ENCODE measurements at regions not wholly inside any gene's neighbourhood (a gene's known extent, or its start where the extent isn't known, plus 50 kb on each side); places are given as distances from the start of the nearest gene placed in this dataset.

DNA sequence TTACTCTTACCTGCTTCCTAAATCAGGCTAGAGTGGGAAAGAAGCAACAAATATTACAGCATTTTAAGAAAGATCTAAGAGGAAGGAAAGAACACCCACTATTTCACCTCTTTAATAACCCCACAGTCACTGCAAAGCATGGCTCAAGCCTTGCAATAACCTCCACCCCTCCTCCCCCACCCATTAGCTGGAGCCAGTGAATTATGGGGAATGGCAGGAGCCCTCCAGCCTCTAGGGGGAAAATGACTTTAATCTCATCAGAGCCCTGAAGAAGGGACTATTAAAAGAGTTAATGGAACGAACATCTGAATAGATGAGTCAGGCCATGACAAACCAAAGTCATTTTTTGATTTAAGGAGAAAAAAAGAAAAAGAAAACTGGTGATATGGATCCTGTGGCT lies 630.7 kb upstream of the PLXNA2 start:
- TF ChIP-seq POLR2A (IDR thresholded peaks at IDR 0.05; ENCODE audit: low read depth, low read length): no peak
- FAIRE-seq: no peak
- DNase-seq (ENCODE audit: insufficient read length, low spot score): no peak

DNA sequence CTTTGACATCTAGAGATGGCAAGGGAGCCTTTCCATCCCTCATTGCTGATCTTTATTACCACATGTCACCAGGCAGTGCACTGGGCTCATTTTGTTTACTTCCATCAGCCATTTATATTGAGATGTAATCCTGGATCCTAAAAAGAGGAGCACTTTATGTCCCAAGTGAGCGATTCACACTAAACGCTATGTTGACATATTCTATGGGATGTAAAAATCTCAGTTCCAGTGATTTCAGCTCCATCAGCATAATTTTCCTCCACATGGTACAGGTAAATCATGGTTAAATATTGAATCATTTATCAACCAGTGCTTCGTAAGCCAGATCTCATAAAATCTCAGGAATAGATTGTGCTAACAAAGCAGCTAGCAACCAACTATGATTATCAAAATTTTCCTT lies 634.8 kb upstream of the PLXNA2 start:
- FAIRE-seq (no peak), DNase-seq (ENCODE audit: insufficient read length, low spot score) (no peak)
- TF ChIP-seq POLR2A (IDR thresholded peaks at IDR 0.05; ENCODE audit: low read depth, low read length): no peak

DNA sequence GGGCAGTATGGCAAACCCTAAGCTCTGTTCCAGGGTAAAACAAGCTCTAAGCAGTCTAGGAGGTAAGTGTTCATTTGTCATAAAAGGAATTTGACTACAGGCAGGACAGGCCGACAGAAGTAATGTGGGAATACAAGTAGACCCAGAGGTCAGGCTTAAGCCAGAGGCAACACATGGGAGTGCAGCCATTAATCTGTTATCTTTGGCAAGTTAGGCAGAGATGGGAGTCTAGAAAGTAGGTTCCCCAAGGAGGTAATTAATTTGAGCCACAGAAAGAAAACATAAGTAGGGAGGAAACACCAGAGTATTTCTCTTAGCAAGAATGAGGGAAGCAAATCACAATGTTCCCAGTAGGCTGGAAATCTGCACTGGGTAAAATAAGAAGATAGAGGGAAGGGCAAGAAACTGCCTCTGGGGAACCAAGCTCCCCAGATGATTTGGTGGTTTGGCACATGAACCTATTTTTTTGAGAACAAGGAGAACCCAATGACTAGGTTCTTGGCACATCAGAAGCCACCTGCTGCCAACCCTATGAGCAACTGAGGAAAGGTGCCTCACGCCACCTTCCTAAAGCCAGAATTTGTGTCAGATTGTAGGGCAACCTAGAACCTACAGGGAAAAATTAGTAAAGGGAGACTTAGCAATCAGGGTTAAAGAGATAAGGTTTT lies 636.4 kb upstream of the PLXNA2 start:
- TF ChIP-seq POLR2A (IDR thresholded peaks at IDR 0.05; ENCODE audit: low read depth, low read length): no peak
- DNase-seq (ENCODE audit: insufficient read length, low spot score) (no peak), FAIRE-seq (no peak)

DNA sequence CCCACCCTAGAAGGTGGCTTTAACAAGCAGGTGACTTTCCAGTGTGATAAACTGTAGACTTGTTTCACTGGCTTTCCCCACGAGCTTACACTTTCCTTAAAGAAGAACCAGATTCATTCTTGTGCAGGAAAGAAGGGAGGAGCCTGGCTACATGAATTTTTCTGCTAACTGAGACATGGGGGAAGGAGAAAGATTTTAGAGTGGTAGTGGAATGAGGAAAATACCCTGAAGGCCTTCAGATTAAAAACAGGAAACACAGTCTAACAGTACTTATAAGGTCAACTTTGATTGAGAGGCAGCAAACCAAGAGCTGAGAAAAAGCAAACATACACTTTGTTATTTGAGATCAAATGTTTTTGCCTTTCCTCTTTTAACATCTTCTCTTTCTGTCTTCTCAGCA lies 640.9 kb upstream of the PLXNA2 start:
- DNase-seq (ENCODE audit: insufficient read length, low spot score) (no peak), FAIRE-seq (no peak)
- TF ChIP-seq POLR2A (IDR thresholded peaks at IDR 0.05; ENCODE audit: low read depth, low read length): no peak

DNA sequence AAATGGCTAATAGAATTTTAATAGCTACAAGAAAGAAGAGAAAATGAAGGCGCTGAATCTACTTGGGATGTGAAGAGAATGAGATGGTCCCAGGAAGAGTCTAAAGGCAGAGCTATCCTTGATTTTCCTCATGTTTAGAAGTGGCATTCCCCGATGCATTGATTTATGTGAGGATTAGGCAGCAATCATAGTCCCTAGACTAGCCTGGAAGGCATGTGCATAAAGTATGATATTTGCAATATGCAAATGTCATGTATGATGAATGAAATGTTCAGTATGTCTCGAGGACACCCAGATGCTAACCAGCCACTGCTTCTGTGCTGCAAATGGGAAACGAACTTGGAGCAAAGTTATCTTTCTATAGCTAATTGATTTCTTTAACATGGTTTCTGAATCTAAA lies 641.5 kb upstream of the PLXNA2 start:
- DNase-seq (ENCODE audit: insufficient read length, low spot score): no peak
- no peak for TF ChIP-seq POLR2A (IDR thresholded peaks at IDR 0.05; ENCODE audit: low read depth, low read length)
- no peak for FAIRE-seq

DNA sequence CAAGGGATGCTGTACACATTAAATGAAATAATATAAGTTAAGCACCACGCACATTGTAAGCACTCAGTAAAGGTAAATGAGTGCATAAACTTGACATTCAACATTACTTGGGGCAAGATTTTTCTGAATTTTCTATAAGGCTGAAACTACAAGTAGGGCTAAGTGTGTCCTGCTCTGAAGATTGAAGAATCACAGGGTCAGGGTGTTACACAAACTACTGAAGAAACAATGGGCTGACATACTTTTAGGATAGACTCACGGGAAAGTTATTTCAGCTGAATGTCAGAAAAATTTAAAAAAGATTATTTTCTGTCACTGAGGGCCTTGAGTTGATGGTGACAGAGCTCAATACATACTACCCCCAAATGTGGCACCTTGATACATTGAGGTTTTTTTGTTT lies 644.2 kb upstream of the PLXNA2 start:
- DNase-seq (ENCODE audit: insufficient read length, low spot score) (no peak), FAIRE-seq (no peak)
- TF ChIP-seq POLR2A (IDR thresholded peaks at IDR 0.05; ENCODE audit: low read depth, low read length): no peak

DNA sequence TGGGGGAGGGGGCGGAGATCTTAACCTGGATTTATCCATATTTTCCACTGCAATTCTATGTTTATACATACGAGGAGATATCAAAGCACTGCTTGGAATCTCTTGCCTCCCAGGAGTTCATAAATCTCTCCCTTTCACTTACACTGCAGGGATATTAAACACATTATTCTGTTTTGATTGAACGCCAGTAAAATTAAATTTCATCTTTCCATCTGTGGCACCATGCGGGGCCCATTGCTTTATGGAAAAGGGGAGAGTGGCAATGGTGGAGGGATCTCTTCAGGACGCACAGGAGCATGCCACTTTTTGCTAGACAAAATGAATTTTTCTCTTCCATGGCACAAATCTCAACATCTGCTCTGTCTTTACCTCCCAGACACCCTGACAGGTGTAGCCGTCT lies 648.0 kb upstream of the PLXNA2 start:
- no peak for TF ChIP-seq POLR2A (IDR thresholded peaks at IDR 0.05; ENCODE audit: low read depth, low read length)
- no peak for FAIRE-seq
- DNase-seq (ENCODE audit: insufficient read length, low spot score): no peak

DNA sequence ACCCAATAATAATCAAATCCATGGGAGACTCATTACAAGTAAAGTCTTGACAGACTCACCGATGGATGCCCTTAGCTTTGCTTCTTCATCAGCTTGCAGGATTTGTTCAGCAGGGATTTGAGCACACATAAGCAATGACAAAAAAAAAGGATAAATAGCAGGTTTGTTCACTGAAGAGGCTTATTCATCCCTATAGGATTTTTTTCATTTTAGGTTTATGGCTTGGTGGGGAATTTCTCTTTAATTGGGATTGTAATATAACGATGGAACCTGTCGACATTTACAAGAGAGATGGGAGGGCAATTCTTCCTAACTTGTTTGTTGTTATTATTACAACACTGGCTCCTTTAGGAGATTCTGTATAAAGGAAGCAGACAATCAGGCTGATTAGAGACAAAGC lies 649.1 kb upstream of the PLXNA2 start:
- TF ChIP-seq POLR2A (IDR thresholded peaks at IDR 0.05; ENCODE audit: low read depth, low read length): no peak
- FAIRE-seq (no peak), DNase-seq (ENCODE audit: insufficient read length, low spot score) (no peak)

DNA sequence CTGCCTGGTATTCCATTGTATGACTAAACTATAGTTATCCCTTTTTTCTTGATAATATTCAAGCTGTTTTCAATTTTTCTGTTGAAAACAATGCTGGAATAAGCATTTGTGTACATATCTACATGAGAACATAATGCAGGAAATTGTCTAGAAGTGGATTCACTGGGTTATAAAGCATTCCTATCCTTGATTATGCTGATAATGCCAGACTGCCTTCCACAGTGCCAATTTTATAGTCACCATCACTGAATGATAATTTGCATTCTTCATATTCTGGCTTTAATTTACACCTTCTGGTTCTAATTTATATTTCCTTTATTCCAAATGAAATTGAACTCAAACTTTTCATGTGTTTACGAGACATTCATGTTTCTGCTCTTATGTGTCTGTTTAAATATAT lies 651.0 kb upstream of the PLXNA2 start:
- no peak for TF ChIP-seq POLR2A (IDR thresholded peaks at IDR 0.05; ENCODE audit: low read depth, low read length)
- DNase-seq (ENCODE audit: insufficient read length, low spot score) (no peak), FAIRE-seq (no peak)

DNA sequence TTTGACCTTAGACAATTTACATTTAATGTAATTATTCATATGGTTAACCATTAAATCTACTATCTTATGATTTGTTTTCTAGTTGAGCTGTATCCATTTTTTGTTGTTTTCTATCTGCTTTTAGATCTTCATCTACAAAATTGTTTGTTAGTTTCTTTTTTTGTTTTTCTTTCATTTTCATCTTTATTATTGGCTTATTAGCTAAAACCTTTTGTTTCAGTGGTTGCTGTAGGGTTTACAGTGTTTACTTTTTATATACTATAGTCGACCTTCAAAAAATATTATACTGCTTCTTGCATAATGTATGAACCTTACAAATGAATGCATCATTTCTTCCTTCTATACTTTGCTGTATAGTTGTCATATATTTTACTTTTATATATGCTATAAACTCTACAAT lies 651.6 kb upstream of the PLXNA2 start:
- DNase-seq (ENCODE audit: insufficient read length, low spot score) (no peak), FAIRE-seq (no peak)
- TF ChIP-seq POLR2A (IDR thresholded peaks at IDR 0.05; ENCODE audit: low read depth, low read length): no peak

DNA sequence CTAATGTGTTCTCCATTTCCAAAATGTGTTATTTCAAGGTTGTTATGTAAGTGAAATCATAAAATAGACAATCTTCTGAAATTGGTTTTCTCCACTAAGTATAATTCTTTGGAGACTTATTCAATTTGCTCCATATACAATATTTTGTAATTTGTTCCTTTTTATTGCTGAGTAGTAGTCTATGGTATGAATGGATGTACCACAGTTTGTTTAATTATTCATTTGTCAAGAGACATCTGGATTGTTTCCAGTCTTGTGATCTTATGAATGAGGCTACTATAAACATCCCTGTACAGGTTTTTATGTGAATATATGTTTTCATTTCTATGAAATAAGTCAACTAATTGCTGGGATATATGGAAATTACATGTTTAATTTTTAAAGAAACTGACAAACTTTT lies 652.6 kb upstream of the PLXNA2 start:
- FAIRE-seq (no peak), DNase-seq (ENCODE audit: insufficient read length, low spot score) (no peak)
- no peak for TF ChIP-seq POLR2A (IDR thresholded peaks at IDR 0.05; ENCODE audit: low read depth, low read length)

DNA sequence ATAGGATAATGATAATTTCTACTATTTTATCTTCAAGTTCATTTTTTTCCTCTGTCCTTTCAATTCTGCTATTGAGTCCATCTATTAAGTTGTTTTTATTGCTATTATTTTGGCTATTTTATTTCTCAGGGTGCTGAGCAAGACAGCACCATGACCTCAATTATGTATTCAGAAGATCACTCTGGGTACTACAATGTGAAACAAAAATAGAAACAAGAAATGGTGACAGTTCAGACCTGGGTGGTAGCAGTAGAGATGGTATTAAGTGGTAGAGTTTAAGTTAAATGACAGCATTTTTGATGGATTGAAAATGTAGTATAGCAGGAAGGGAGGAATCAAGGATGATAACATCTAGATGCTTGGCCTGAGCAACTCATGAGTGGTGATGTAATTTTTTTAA lies 655.3 kb upstream of the PLXNA2 start:
- no peak for FAIRE-seq
- no peak for DNase-seq (ENCODE audit: insufficient read length, low spot score)
- TF ChIP-seq POLR2A (IDR thresholded peaks at IDR 0.05; ENCODE audit: low read depth, low read length): no peak

DNA sequence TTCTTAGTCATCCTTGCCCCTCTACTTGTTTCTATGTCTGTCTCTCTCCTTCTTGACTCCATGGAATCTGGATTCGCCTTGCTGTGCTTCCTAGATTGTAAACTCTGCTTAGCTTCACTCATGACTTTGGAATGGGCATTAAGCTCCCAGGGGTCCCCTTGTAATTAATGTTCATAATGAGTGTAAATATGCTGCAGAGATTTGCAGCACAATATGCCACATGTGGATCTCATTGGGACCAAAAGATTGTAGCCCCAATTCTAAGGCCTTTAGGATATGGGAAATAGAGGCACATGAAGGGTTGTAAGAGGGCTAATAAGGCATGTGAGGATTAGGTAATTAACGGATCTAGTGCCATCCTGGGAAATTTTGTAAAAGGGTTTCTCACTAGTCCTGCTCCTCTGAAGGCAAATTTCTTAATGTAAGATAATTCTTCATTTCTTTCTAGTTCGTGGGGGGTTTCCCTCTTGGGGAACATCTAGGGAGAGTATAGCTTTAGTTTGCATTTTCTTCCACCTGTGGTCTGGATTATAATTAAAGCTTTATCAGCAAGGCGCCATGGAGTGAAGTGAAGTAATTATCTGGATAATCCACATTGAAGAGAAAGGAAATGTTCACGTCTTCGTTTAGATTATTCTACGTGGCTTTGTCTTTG lies 659.2 kb upstream of the PLXNA2 start:
- DNase-seq (ENCODE audit: insufficient read length, low spot score) (no peak), FAIRE-seq (no peak)
- no peak for TF ChIP-seq POLR2A (IDR thresholded peaks at IDR 0.05; ENCODE audit: low read depth, low read length)

DNA sequence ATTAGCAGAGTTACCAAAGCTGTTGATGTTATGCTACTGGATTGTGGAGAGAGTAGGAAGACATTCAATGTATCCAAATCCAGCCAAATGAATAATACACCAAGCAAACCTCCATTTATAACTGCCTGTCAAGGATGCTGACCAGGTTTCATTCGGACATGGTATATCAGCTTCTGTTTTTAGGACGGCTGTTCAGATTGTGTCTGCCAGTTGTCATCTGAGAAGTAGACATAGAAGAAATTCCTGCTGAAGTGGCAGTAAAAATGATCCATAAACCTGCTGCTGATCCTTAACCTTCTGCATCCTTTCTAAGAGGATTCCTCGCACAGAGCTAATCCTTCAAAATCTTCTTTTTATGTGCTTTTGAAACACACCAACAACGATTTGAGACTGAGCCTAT lies 663.6 kb upstream of the PLXNA2 start:
- no peak for TF ChIP-seq POLR2A (IDR thresholded peaks at IDR 0.05; ENCODE audit: low read depth, low read length)
- no peak for FAIRE-seq

More for the DNA sequence above, 663.6 kb upstream of the PLXNA2 start:
- no peak for DNase-seq (ENCODE audit: insufficient read length, low spot score)
